Fibroblast of peridontal ligament (primary cell): ENCODE measurements at regions not wholly inside any gene's neighbourhood (a gene's known extent, or its start where the extent isn't known, plus 50 kb on each side); places are given as distances from the start of the nearest gene placed in this dataset.

ENCODE experiments used
- DNase-seq: peaks from one replicate; pipeline ENCODE4 v3.0.0-alpha.2; 2010; ENCODE audit errors: extremely low read depth

DNA sequence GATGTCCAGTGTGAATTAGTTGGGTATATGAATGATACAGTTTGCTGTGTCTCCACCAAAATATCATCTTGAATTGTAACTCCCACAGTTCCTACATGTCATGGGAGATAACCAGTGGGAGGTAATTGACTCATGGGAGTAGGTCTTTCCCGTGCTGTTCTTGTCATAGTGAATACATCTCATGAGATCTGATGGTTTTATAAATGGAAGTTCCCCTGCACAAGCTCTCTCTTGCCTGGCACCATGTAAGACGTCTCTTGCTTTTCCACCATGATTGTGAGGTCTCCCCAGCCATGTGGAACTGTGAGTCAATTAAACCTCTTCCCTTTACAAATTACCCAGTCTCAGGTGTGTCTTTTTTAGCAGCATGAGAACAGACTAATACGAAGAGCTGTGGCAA is 223.0 kb downstream of the AJAP1 start:
- DNase-seq, result no peak

- DNase-seq, result no peak
Observed at GRCh38 chr1:4871373-4871772, 217.0 kb downstream of the AJAP1 start.

GRCh38 chr1:4868521-4868920 is 214.1 kb downstream of the AJAP1 start:
- no peak for DNase-seq

GRCh38 chr1:4856396-4856795 is 202.0 kb downstream of the AJAP1 start:
- no peak for DNase-seq

DNA sequence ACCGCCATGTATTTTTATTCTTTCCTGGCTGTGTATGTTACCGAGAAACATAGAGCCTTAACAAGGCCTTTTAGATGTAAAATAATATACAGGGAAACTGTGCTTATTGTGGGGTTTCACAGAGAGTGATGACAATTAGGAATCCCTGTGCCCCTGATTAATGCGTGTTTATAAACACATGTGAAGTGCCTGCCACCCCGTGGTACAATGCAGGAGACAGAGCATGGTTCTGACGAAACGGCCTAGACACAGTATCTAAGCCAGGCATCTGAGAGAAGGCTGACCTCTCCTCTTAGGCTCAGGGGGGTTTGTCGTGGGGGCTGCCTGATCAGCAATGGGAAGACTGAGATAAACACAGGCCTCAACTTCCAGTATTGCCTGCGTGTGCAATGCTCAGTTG is 200.0 kb downstream of the AJAP1 start:
- no peak for DNase-seq

GRCh38 chr1:4853904-4854303 is 199.5 kb downstream of the AJAP1 start:
- DNase-seq, result no peak

DNA sequence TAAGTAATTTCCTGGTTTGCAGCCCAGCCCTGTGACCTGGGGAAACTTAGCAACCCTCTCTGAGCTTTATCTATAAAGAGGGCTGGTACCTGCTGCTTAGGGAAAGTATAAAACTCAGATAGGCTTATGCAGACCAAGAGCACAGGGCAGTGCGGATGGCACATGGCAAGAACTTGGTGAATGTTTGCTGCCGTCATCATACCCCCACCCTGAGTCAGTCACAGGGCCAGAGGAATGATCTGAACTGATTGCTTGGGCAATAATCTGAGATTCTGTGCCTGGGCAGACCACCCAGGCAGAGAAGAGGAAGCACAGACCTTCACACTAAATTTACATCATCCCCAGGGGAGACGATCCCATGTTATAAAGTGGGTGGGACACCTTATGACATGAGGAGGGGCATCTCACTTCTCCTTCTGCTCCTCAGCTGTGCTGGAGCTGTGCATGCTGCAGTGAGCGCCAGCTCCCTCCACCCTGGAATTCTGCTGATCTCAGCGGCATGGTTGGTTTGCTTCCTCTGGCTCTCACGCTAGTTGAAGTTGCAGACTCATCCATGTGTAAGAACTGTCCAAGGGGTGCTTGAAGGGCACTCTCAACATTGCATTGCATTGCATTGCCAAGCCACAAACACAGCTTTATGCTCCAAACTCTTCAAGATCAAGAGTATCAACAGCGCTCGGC is 197.1 kb downstream of the AJAP1 start:
- no peak for DNase-seq

DNA sequence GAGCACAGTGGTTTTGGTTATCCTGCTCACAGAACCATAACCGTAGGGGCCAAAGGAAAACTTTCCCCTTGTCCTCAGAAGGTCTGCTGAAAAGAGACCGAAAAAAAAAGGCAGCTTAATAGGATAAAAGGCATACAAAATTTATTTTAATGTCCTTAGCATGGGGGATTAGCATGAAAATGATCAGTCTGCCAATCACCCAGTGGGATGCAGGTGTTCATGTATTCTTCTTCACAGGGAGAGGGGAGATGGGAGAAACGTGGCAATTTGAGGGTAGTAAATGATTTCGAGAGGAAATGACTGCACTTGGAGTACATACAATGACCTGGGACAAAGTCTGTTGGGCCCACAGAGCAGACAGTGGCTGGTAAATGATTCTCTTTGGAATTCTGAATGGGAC is 194.0 kb downstream of the AJAP1 start:
- no peak for DNase-seq

DNA sequence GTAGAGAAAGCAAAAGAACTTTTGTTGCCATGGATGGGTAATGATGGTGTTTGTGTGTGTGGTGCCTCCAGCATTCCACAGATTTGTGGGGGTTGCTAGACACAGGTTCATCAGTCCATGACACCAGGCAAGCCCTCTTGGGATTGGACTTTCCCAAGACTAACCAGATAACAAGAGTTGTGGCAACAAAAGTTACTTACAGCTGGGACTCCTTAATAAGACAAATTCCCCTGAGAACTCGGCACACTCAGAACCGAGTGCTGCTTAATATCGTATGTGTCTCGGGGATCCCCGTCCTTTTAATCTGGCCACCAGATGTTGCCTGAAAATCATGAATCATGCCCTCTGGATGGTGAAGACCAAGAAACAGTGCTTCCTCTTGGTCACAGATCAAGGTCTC is 193.3 kb downstream of the AJAP1 start:
- no peak for DNase-seq
